BLaER1 treated with 17β-estradiol and CSF1 and Interleukin-3, amounts not matched to agents 10 nM and 100 nM (cell line): ENCODE measurements at regions not wholly inside any gene's neighbourhood (a gene's known extent, or its start where the extent isn't known, plus 50 kb on each side); places are given as distances from the start of the nearest gene placed in this dataset.
A peak's percentile ranks its signal among the peaks of the same experiment; 100 is the strongest.

Source experiments
- H3K27ac ChIP-seq, 11 experiments: shearing (Covaris generic); formaldehyde crosslinking; 2 replicates each; pipeline ENCODE4 v1.8.1; 2022
- H3K27me3 ChIP-seq, 11 experiments: shearing (Covaris generic); formaldehyde crosslinking; 2 replicates each; pipeline ENCODE4 v1.8.1; 2022
- H3K36me3 ChIP-seq, 11 experiments: shearing (Covaris generic); formaldehyde crosslinking; 2 replicates each; pipeline ENCODE4 v1.8.1; 2022
- H3K4me1 ChIP-seq, 10 experiments: shearing (Covaris generic); formaldehyde crosslinking; 2 replicates each; pipeline ENCODE4 v1.8.1; 2022
- H3K4me2 ChIP-seq, 11 experiments: shearing (Covaris generic); formaldehyde crosslinking; 2 replicates each; pipeline ENCODE4 v1.8.1; 2022
- H3K4me3 ChIP-seq, 10 experiments: shearing (Covaris generic); formaldehyde crosslinking; 2 replicates each; pipeline ENCODE4 v1.8.1; 2022
- H3K9ac ChIP-seq, 11 experiments: shearing (Covaris generic); formaldehyde crosslinking; 2 replicates each; pipeline ENCODE4 v1.8.1; 2022
- H3K9me3 ChIP-seq, 11 experiments: shearing (Covaris generic); formaldehyde crosslinking; replicated peaks in 1 of 11; 2 replicates each; pipeline ENCODE4 v1.8.1; 2022
- H4K20me1 ChIP-seq, 11 experiments: shearing (Covaris generic); formaldehyde crosslinking; 2 replicates each; pipeline ENCODE4 v1.8.1; 2022
- Cebpa-rat ChIP-seq, 11 experiments: shearing (Covaris generic); IDR thresholded peaks; 2 replicates each; pipeline ENCODE4 v1.8.1; 2022

GRCh38 chr7:153084278-153084677, 324.7 kb downstream of the ACTR3B start:
- H3K4me2 ChIP-seq: peak overlapping the region; percentile 10 to 62 (median 50); a peak in 21 of 22 replicates
- no peak overlapping the region for H3K4me3 ChIP-seq

GRCh38 chr7:153087498-153087897, 327.9 kb downstream of the ACTR3B start:
- no peak for TF ChIP-seq Cebpa-rat (IDR thresholded peaks at IDR 0.05)
- Histone ChIP-seq H3K9me3 (peaks cover 0 to 6% (median 0%) of the 10 kb centered on the region in 11 experiments; a peak in 1 of 22 replicates), H3K27me3 (no peaks in the 10 kb centered on the region), H3K36me3 (no peaks in the 10 kb centered on the region), H4K20me1 (peaks cover 0 to 3% (median 0%) of the 10 kb centered on the region in 11 experiments; a peak in 1 of 22 replicates), H3K4me1 (peaks cover 8 to 18% (median 13%) of the 10 kb centered on the region in 10 experiments; a peak in 18 of 20 replicates), H3K4me3 (no peak overlapping the region), H3K27ac (no peak overlapping the region), H3K9ac (no peak overlapping the region), H3K4me2 (no peak overlapping the region)

More at GRCh38 chr7:153084278-153084677, 324.7 kb downstream of the ACTR3B start:
- H3K4me1 ChIP-seq: peaks cover 8 to 18% (median 13%) of the 10 kb centered on the region in 10 experiments; a peak in 18 of 20 replicates
- H3K9ac ChIP-seq: no peak overlapping the region
- no peaks in the 10 kb centered on the region for H3K27me3 ChIP-seq
- no peak for TF ChIP-seq Cebpa-rat (IDR thresholded peaks at IDR 0.05)
- H4K20me1 ChIP-seq: peaks cover 0 to 3% (median 0%) of the 10 kb centered on the region in 11 experiments; a peak in 1 of 22 replicates
- no peaks in the 10 kb centered on the region for H3K36me3 ChIP-seq
- H3K9me3 ChIP-seq: peaks cover 0 to 6% (median 0%) of the 10 kb centered on the region in 11 experiments; a peak in 1 of 22 replicates
- no peak overlapping the region for H3K27ac ChIP-seq

GRCh38 chr7:153088601-153089000, 329.0 kb downstream of the ACTR3B start:
- Histone ChIP-seq H3K4me3 (no peak overlapping the region), H3K27ac (no peak overlapping the region), H4K20me1 (peaks cover 0 to 3% (median 0%) of the 10 kb centered on the region in 11 experiments; a peak in 1 of 22 replicates), H3K27me3 (no peaks in the 10 kb centered on the region), H3K9ac (no peak overlapping the region), H3K4me2 (no peak overlapping the region), H3K36me3 (no peaks in the 10 kb centered on the region), H3K9me3 (peaks cover 0 to 3% (median 0%) of the 10 kb centered on the region in 11 experiments; a peak in 1 of 22 replicates), H3K4me1 (peaks cover 7 to 10% (median 9%) of the 10 kb centered on the region in 10 experiments; a peak in 18 of 20 replicates)
- TF ChIP-seq Cebpa-rat (IDR thresholded peaks at IDR 0.05): no peak

DNA sequence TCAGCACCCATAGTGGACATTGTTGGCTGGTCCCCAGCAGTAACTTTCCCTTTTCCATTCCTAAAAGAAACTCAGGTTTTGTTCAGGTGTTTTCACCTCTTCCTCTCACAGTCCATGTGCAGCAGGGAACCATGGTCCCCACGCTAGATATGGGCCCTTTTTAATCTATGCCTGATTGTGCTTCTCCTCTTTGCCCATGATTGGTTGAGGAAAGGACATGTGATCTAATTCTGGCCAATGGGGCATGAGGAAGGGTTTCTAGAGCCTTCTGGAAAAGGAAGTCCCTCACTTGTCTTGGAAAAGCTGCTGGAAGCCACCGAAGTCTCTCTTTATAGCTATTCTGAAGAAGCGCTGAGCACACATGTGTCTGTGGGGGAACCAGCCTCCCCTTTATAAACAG, 330.7 kb downstream of the ACTR3B start:
- Histone ChIP-seq H3K4me1 (no peaks in the 10 kb centered on the region), H3K9ac (no peak overlapping the region), H3K27ac (no peak overlapping the region), H3K4me2 (no peak overlapping the region), H3K4me3 (no peak overlapping the region), H3K9me3 (peaks cover 0 to 11% (median 7%) of the 10 kb centered on the region in 11 experiments; a peak in 10 of 22 replicates), H3K36me3 (no peaks in the 10 kb centered on the region), H4K20me1 (peaks cover 0 to 3% (median 0%) of the 10 kb centered on the region in 11 experiments; a peak in 1 of 22 replicates), H3K27me3 (no peaks in the 10 kb centered on the region)
- no peak for TF ChIP-seq Cebpa-rat (IDR thresholded peaks at IDR 0.05)

GRCh38 chr7:153090764-153091163, 331.2 kb downstream of the ACTR3B start:
- H3K4me3 ChIP-seq: no peak overlapping the region
- H3K27ac ChIP-seq: no peak overlapping the region
- TF ChIP-seq Cebpa-rat (IDR thresholded peaks at IDR 0.05): no peak
- peaks cover 0 to 16% (median 7%) of the 10 kb centered on the region in 11 experiments; a peak in 10 of 22 replicates for H3K9me3 ChIP-seq
- no peak overlapping the region for H3K4me2 ChIP-seq
- no peak overlapping the region for H3K9ac ChIP-seq
- H4K20me1 ChIP-seq: peaks cover 0 to 3% (median 0%) of the 10 kb centered on the region in 11 experiments; a peak in 1 of 22 replicates
- H3K27me3 ChIP-seq: no peaks in the 10 kb centered on the region
- no peaks in the 10 kb centered on the region for H3K4me1 ChIP-seq
- no peaks in the 10 kb centered on the region for H3K36me3 ChIP-seq

DNA sequence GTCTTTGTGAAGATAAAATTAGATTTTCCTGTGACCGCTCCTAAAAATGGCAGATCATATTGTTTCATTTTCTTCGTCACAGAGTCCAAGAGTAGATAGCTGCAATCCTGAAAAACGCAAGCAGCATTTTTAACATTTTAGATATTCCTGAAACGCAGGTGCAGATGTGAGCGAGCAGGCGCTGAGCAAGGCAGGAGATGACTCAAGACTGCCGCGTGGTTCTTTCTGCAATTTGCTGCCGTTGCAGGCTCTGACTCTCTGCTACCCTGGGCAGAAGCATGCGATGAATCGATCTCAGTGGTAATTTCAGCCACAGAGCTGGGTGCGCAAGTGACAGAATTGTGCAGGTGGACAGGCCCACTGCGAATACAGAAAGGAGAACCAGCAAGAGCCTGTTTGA, 331.9 kb downstream of the ACTR3B start:
- Histone ChIP-seq H3K36me3 (no peaks in the 10 kb centered on the region), H3K9ac (no peak overlapping the region), H3K4me2 (no peak overlapping the region), H3K4me3 (no peak overlapping the region), H3K9me3 (peaks cover 0 to 16% (median 7%) of the 10 kb centered on the region in 11 experiments; a peak in 10 of 22 replicates), H3K27ac (no peak overlapping the region), H4K20me1 (no peaks in the 10 kb centered on the region; a peak in 1 of 22 replicates), H3K27me3 (no peaks in the 10 kb centered on the region), H3K4me1 (no peaks in the 10 kb centered on the region)
- TF ChIP-seq Cebpa-rat (IDR thresholded peaks at IDR 0.05): no peak

DNA sequence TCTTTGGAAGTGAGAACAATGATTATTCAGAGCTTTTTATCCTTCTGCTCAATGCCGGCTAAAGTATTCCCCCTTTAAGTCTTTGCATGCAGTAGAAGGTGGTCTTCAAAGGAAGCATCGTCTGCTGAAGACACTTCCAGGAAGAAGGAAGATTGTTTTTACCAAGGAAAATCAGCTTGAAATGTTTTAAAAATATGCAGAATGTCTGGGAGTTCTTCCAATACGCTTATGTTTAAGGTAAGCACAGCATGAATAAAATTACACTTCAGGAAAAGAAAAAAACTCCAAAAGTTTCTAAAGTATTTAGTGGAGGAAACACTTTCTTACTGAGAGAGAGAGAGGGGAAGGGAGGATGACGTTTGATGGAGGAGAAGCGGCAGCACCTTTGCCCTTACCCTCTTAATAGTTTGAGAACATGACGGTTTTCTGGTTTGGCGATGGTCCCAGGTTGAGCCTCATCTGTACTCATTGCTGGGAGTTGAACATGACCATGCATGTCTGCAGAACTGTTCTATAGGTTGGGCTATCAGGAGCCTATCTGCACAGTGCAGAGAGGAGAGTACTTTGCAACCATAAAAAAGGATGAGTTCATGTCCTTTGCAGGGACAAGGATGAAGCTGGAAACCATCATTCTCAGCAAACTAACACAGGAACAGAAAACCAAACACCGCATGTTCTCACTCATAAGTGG, 338.1 kb downstream of the ACTR3B start:
- no peaks in the 10 kb centered on the region for H3K36me3 ChIP-seq
- no peak overlapping the region for H3K4me3 ChIP-seq
- H3K9me3 ChIP-seq: peaks cover 0 to 16% (median 7%) of the 10 kb centered on the region in 11 experiments; a peak in 10 of 22 replicates
- H3K4me2 ChIP-seq: no peak overlapping the region
- H3K27me3 ChIP-seq: no peaks in the 10 kb centered on the region
- TF ChIP-seq Cebpa-rat (IDR thresholded peaks at IDR 0.05): no peak
- no peak overlapping the region for H3K9ac ChIP-seq
- no peaks in the 10 kb centered on the region for H3K4me1 ChIP-seq
- no peaks in the 10 kb centered on the region for H4K20me1 ChIP-seq
- H3K27ac ChIP-seq: no peak overlapping the region

GRCh38 chr7:153099235-153099634, 339.7 kb downstream of the ACTR3B start:
- Histone ChIP-seq H4K20me1 (no peaks in the 10 kb centered on the region), H3K4me2 (no peak overlapping the region), H3K9me3 (peaks cover 0 to 14% (median 7%) of the 10 kb centered on the region in 11 experiments; a peak in 10 of 22 replicates), H3K4me3 (no peak overlapping the region), H3K4me1 (no peaks in the 10 kb centered on the region), H3K9ac (no peak overlapping the region), H3K27me3 (no peaks in the 10 kb centered on the region), H3K36me3 (no peaks in the 10 kb centered on the region), H3K27ac (no peak overlapping the region)
- no peak for TF ChIP-seq Cebpa-rat (IDR thresholded peaks at IDR 0.05)

- Histone ChIP-seq H3K4me1 (no peaks in the 10 kb centered on the region), H3K4me3 (no peak overlapping the region), H3K9me3 (no peaks in the 10 kb centered on the region), H3K27me3 (no peaks in the 10 kb centered on the region), H4K20me1 (no peaks in the 10 kb centered on the region), H3K9ac (no peak overlapping the region), H3K36me3 (no peaks in the 10 kb centered on the region), H3K27ac (no peak overlapping the region), H3K4me2 (no peak overlapping the region)
- no peak for TF ChIP-seq Cebpa-rat (IDR thresholded peaks at IDR 0.05)
Measured at GRCh38 chr7:153100691-153101237, 341.2 kb downstream of the ACTR3B start.
